ENCODE measurements at regions not wholly inside any gene's neighbourhood (a gene's known extent, or its start where the extent isn't known, plus 50 kb on each side); places are given as distances from the start of the nearest gene placed in this dataset.

- TF ChIP-seq CTCF (IDR thresholded peaks at IDR 0.05; ENCODE audit: insufficient read depth in 1 of 2, low read depth in 1 of 2, low read length in 1 of 2, severe bottlenecking in 1 of 2, unreplicated experiment in 1 of 2): no peak
- no peaks in the 10 kb centered on the region for H3K27me3 Mint-ChIP-seq (ENCODE audit: insufficient read depth, unreplicated experiment)
- H3K4me3 Mint-ChIP-seq (ENCODE audit: unreplicated experiment): peak overlapping the region; percentile 67
- H3K27ac Mint-ChIP-seq (ENCODE audit: unreplicated experiment): peak overlapping the region; percentile 66
- DNase-seq: no peak
- H3K9me3 Mint-ChIP-seq (ENCODE audit: unreplicated experiment): no peaks in the 10 kb centered on the region
- Histone ChIP-seq H3K4me3 (ENCODE audit: low read depth, low read length) (no peak overlapping the region), H3K9me3 (no peaks in the 10 kb centered on the region), H3K36me3 (ENCODE audit: control insufficient read depth, insufficient read depth, low read length) (no peaks in the 10 kb centered on the region), H3K4me1 (peaks cover 39% of the 10 kb centered on the region), H3K27me3 (replicated peaks; ENCODE audit: control insufficient read depth, insufficient read depth, low read length) (no peaks in the 10 kb centered on the region)
- no peaks in the 10 kb centered on the region for H3K36me3 Mint-ChIP-seq (ENCODE audit: insufficient read depth, unreplicated experiment)
- ChIA-PET CTCF (interaction anchor here (1.3 kb wide), 1 partner anchor 138 kb away, joined by 4 read pairs; the partner anchor contains the start of gene TSC22D2), POLR2A (no interaction called here)
- H3K4me1 Mint-ChIP-seq (ENCODE audit: low read depth, unreplicated experiment): peaks cover 21% of the 10 kb centered on the region
- BruUV-seq (replicated peaks): no TSS peak
- intact Hi-C loops (cut with micrococcal nuclease; ENCODE audit: unreplicated experiment): loop anchor here (2.0 kb wide), 1 partner anchor 15 kb away; no protein-coding TSS in a partner anchor
Measured at GRCh38 chr3:150269526-150269925, 138.6 kb upstream of the TSC22D2 start.

GRCh38 chr3:150268426-150269391 lies 139.4 kb upstream of the TSC22D2 start:
- no peak for TF ChIP-seq CTCF (IDR thresholded peaks at IDR 0.05; ENCODE audit: insufficient read depth in 1 of 2, low read depth in 1 of 2, low read length in 1 of 2, severe bottlenecking in 1 of 2, unreplicated experiment in 1 of 2)
- H3K27me3 Mint-ChIP-seq (ENCODE audit: insufficient read depth, unreplicated experiment): no peaks in the 10 kb centered on the region
- H3K27ac Mint-ChIP-seq (ENCODE audit: unreplicated experiment): peak overlapping the region; percentile 66
- CTCF ChIA-PET: interaction anchor here (0.6 to 1.3 kb wide), 2 partner anchors 139 to 144 kb away, joined by 3 to 4 read pairs; partner anchors contain the start of gene TSC22D2
- no peak overlapping the region for H3K4me3 ChIP-seq (ENCODE audit: low read depth, low read length)
- H3K27me3 ChIP-seq (replicated peaks; ENCODE audit: control insufficient read depth, insufficient read depth, low read length): no peaks in the 10 kb centered on the region
- DNase-seq: peak; percentile 44 to 60
- H3K4me1 Mint-ChIP-seq (ENCODE audit: low read depth, unreplicated experiment): peaks cover 21% of the 10 kb centered on the region
- H3K36me3 Mint-ChIP-seq (ENCODE audit: insufficient read depth, unreplicated experiment): no peaks in the 10 kb centered on the region
- TSS peak; percentile 58 for BruUV-seq (replicated peaks)
- peaks cover 39% of the 10 kb centered on the region for H3K4me1 ChIP-seq
- H3K36me3 ChIP-seq (ENCODE audit: control insufficient read depth, insufficient read depth, low read length): no peaks in the 10 kb centered on the region
- no peaks in the 10 kb centered on the region for H3K9me3 ChIP-seq
- no peaks in the 10 kb centered on the region for H3K9me3 Mint-ChIP-seq (ENCODE audit: unreplicated experiment)
- peak overlapping the region; percentile 67 for H3K4me3 Mint-ChIP-seq (ENCODE audit: unreplicated experiment)
- intact Hi-C loops (cut with micrococcal nuclease; ENCODE audit: unreplicated experiment): loop anchor here (2.0 kb wide), 1 partner anchor 14 kb away; no protein-coding TSS in a partner anchor
- POLR2A ChIA-PET: no interaction called here

GRCh38 chr3:150267288-150267687 lies 140.8 kb upstream of the TSC22D2 start:
- no peak for TF ChIP-seq CTCF (IDR thresholded peaks at IDR 0.05; ENCODE audit: insufficient read depth in 1 of 2, low read depth in 1 of 2, low read length in 1 of 2, severe bottlenecking in 1 of 2, unreplicated experiment in 1 of 2)
- intact Hi-C loops (cut with micrococcal nuclease; ENCODE audit: unreplicated experiment): no loop called here
- no peaks in the 10 kb centered on the region for H3K36me3 Mint-ChIP-seq (ENCODE audit: insufficient read depth, unreplicated experiment)
- H3K4me3 ChIP-seq (ENCODE audit: low read depth, low read length): no peak overlapping the region
- H3K4me3 Mint-ChIP-seq (ENCODE audit: unreplicated experiment): no peak overlapping the region
- H3K36me3 ChIP-seq (ENCODE audit: control insufficient read depth, insufficient read depth, low read length): no peaks in the 10 kb centered on the region
- no TSS peak for BruUV-seq (replicated peaks)
- no peaks in the 10 kb centered on the region for H3K9me3 Mint-ChIP-seq (ENCODE audit: unreplicated experiment)
- no peaks in the 10 kb centered on the region for H3K9me3 ChIP-seq
- CTCF ChIA-PET: no interaction called here
- POLR2A ChIA-PET: no interaction called here
- H3K27ac Mint-ChIP-seq (ENCODE audit: unreplicated experiment): no peak overlapping the region
- peaks cover 21% of the 10 kb centered on the region for H3K4me1 Mint-ChIP-seq (ENCODE audit: low read depth, unreplicated experiment)
- H3K27me3 Mint-ChIP-seq (ENCODE audit: insufficient read depth, unreplicated experiment): no peaks in the 10 kb centered on the region
- H3K4me1 ChIP-seq: peaks cover 36% of the 10 kb centered on the region
- no peak for DNase-seq
- H3K27me3 ChIP-seq (replicated peaks; ENCODE audit: control insufficient read depth, insufficient read depth, low read length): no peaks in the 10 kb centered on the region
